Thoracic aorta (tissue), 2 donors: ENCODE measurements at regions not wholly inside any gene's neighbourhood (a gene's known extent, or its start where the extent isn't known, plus 50 kb on each side); places are given as distances from the start of the nearest gene placed in this dataset.

ENCODE experiments used
- ATAC-seq: fragments of 150-250 bp; one replicate; pipeline ENCODE4 v1.8.0; 2017; ENCODE audit warnings: low read depth; ENCODE audit not compliant: insufficient number of reproducible peaks, low FRiP score
- DNase-seq: peaks from one replicate; pipeline ENCODE4 v3.0.0-alpha.2; 2020; ENCODE audit warnings: low spot score
- H3K27ac ChIP-seq, 2 donors: fragments of 200-600 bp; sonication (generic); 1 replicate in 1 of 2; 2 replicates in 1 of 2; pipeline ENCODE4 v1.5.1; 2016; ENCODE audit warnings: mild to moderate bottlenecking in 2 of 2, moderate library complexity in 2 of 2
- H3K27me3 ChIP-seq: fragments of 200-600 bp; sonication (generic); replicated peaks from 2 replicates; pipeline ENCODE4 v1.6.0; 2016; ENCODE audit warnings: mild to moderate bottlenecking; ENCODE audit not compliant: insufficient read depth
- H3K36me3 ChIP-seq: fragments of 200-600 bp; sonication (generic); one replicate; pipeline ENCODE4 v1.5.1; 2016
- H3K4me1 ChIP-seq, 2 donors: fragments of 200-600 bp; sonication (generic); 1 replicate in 1 of 2; 2 replicates in 1 of 2; pipeline versions ENCODE4 v1.5.1 to v1.6.0; 2016; ENCODE audit warnings: low read depth in 2 of 2, mild to moderate bottlenecking in 1 of 2; ENCODE audit not compliant: control insufficient read depth in 1 of 2
- H3K4me3 ChIP-seq: fragments of 200-600 bp; sonication (generic); 2 replicates; pipeline ENCODE4 v1.5.1; 2016; ENCODE audit warnings: mild to moderate bottlenecking
- H3K9me3 ChIP-seq: fragments of 200-600 bp; sonication (generic); 2 replicates; pipeline ENCODE4 v1.5.1; 2016
- CTCF ChIP-seq: fragments of 200-600 bp; sonication (generic); IDR thresholded peaks from one replicate; pipeline ENCODE4 v1.5.1; 2019; ENCODE audit warnings: antibody characterized with exemption

DNA sequence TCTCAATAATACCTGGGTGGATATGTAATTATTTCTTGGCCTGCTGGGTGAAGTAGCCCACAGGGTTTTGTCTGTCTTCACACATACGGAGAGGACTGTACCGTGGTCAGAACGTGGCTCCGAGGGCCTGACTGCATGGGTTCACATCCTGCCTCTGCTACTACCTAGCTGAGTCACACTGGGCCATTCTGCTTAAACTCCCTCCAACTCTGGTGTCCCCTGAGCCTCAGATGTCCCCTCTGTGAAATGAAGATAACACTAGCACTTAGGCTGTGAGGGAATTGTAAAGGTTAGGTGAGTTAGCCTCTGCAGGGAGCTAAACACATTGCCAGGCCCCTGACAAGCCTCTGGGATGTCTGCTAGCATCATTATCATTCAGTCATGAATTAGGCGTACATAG is 120.1 kb upstream of the NABP1 start:
- no peak overlapping the region for H3K27ac ChIP-seq
- H3K9me3 ChIP-seq, result no peaks in the 10 kb centered on the region
- no peaks in the 10 kb centered on the region for H3K27me3 ChIP-seq
- H3K4me3 ChIP-seq, result no peak overlapping the region
- DNase-seq, result no peak
- no peaks in the 10 kb centered on the region for H3K4me1 ChIP-seq
- no peaks in the 10 kb centered on the region for H3K36me3 ChIP-seq
- no peak for ATAC-seq
- no peak for TF ChIP-seq CTCF

DNA sequence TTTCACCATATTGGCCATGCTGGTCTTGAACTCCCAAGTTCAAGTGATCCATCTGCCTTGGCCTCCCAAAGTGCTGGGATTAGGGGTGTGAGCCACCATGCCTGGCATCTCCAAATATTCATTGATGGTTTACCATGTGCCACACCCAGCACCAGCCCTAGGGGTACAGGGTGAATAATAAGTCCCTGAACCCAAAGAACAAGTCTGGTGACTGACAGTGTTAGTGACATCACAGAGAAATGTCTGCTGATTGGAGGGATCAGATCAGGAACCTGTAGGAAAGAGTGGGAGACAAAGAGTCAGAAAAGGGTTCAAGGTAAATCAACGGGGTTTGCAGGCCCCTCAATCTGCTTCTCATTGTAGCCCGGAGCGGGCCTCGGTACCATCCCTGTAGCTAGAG is 118.4 kb upstream of the NABP1 start:
- H3K4me1 ChIP-seq, result no peaks in the 10 kb centered on the region
- no peak for TF ChIP-seq CTCF

DNA sequence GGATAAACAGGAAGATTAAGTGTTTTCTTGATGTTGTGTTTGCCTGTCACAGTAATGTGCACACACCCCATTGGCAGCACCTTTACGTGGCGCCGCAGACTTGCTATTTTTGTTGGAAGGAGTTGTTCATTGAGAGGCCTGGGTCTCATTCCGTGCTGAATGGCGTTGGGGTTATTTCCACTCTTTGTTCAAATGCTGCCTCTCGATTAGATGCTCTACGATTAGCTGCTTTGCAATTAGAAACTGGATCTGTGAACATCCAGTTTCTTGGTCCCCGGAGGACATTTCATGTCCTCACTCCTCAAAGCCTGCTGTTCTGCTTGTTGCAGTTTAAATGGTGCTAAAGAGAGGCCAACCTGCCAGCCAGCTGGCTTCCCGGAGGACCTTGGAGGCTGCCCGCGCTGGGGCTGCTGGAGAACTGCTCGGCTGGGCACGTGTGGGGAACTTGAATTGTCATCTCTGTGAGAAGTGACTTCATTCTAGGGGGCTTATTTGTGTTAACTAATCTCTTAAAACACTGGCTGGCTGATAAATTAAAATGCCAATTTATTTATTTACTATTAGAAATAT is 117.4 kb upstream of the NABP1 start:
- no peak overlapping the region for H3K4me3 ChIP-seq
- H3K27me3 ChIP-seq, result no peaks in the 10 kb centered on the region
- H3K27ac ChIP-seq, result no peak overlapping the region
- ATAC-seq (no peak), DNase-seq (no peak)
- no peaks in the 10 kb centered on the region for H3K4me1 ChIP-seq
- H3K36me3 ChIP-seq, result no peaks in the 10 kb centered on the region
- no peaks in the 10 kb centered on the region for H3K9me3 ChIP-seq
- TF ChIP-seq CTCF, result no peak

More for the DNA sequence above, 118.4 kb upstream of the NABP1 start:
- ATAC-seq, result no peak
- Histone ChIP-seq H3K4me3 (no peak overlapping the region), H3K27ac (no peak overlapping the region), H3K27me3 (no peaks in the 10 kb centered on the region), H3K9me3 (no peaks in the 10 kb centered on the region), H3K36me3 (no peaks in the 10 kb centered on the region)
- DNase-seq, result no peak

DNA sequence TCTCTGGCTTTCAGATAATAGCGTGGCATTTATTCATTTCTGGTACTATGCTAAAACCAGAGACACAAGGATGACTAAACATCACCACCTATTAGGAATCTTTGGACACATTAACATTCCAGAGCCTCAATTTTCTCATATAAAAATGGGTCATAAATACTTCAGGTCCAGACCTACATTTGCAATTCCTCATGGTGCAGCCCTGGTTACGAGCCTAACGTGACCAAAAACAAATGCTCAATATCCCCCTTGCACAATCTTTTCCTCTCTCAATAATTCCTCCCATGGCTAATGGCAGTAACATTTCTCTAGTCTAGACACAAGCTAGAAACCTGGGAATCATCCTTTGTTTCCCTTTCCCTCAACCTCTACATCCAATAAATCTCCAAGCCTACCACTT is 112.8 kb upstream of the NABP1 start:
- no peaks in the 10 kb centered on the region for H3K4me1 ChIP-seq
- no peaks in the 10 kb centered on the region for H3K36me3 ChIP-seq
- TF ChIP-seq CTCF, result no peak
- H3K27ac ChIP-seq, result no peak overlapping the region
- DNase-seq (no peak), ATAC-seq (no peak)
- H3K4me3 ChIP-seq, result no peak overlapping the region
- H3K27me3 ChIP-seq, result no peaks in the 10 kb centered on the region
- H3K9me3 ChIP-seq, result no peaks in the 10 kb centered on the region

- ATAC-seq (no peak), DNase-seq (no peak)
- no peak for TF ChIP-seq CTCF
- Histone ChIP-seq H3K27ac (no peak overlapping the region), H3K27me3 (no peaks in the 10 kb centered on the region), H3K9me3 (no peaks in the 10 kb centered on the region), H3K4me3 (no peak overlapping the region), H3K4me1 (no peaks in the 10 kb centered on the region), H3K36me3 (no peaks in the 10 kb centered on the region)
Observed at GRCh38 chr2:191565647-191566198, 112.2 kb upstream of the NABP1 start.
